Left renal cortex interstitium (tissue), 4 donors: ENCODE measurements at regions not wholly inside any gene's neighbourhood (a gene's known extent, or its start where the extent isn't known, plus 50 kb on each side); places are given as distances from the start of the nearest gene placed in this dataset.
"Not testable (repeated sequence)": the region's sequence is repeated elsewhere in the genome, so short reads cannot be mapped to it uniquely, and the experiment has no call there.

Experiments used
- DNase-seq, 4 donors: peaks; one replicate each; pipeline ENCODE4 v3.0.0-alpha.2; 2013; ENCODE audit warnings: low read depth in 4 of 4, low spot score in 2 of 4, missing footprints in 1 of 4

GRCh38 chr7:79664884-79665676, 211.6 kb upstream of the MAGI2 start:
- no peak for DNase-seq

DNA sequence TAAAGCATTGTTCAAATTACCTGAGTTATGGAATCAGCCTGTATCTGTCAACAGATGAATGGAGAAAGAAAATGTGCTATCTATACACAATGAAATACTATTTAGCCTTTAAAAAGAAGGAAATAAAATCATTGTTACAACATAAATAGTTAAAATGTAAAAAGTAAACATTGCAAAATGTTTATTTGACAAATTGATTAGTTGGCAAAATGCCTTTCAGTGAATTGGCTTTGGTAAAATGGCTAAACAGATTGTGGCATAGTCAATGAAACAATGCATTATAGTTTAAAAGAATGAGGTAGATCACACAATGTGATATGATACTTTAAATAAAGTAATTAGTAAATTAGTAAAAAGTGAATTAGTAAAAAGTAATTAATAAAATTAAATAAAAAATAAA, 204.8 kb upstream of the MAGI2 start:
- no peak for DNase-seq

DNA sequence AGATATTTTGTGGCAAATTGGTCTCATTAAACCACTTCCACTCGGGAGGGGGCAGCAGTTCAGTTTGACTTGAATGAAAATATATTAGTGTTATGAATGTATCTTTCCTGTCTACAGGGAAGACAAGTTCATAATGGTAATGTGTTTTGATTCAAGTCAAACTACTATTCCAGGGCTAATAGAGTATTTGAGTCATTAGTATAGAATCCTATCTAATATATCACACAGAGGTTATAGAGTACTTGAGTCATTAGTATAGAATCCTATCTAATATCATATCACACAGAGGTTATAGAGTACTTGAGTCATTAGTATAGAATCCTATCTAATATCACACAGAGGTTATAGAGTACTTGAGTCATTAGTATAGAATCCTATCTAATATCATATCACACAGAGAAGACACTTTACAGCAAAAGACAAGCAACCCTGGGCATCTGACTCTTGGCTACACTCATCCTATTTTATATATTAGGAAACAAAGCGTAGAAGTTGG, 199.7 kb upstream of the MAGI2 start:
- no peak for DNase-seq

GRCh38 chr7:79652619-79653018, 199.2 kb upstream of the MAGI2 start:
- DNase-seq: no peak

GRCh38 chr7:79647711-79648110, 194.2 kb upstream of the MAGI2 start:
- DNase-seq: no peak

GRCh38 chr7:79646278-79646677, 192.8 kb upstream of the MAGI2 start:
- no peak for DNase-seq

DNA sequence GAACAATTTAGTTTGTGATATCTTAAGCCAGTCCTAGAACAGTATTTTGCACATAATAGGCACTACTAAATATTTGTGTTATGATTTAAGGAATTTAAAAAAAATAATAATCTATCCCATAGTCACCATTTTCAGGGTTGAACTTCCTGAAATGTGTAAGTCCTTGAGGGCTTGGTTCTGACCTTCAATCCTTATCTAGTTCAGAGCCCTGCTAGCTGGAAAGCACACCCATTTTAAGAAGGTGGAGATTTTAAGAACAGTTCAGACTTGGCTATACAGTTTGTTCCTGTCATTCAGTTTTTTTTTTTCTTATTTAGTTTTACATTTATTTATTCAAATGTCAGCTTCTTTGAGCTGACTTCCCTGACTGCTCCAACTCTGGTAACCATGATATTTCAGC, 183.4 kb upstream of the MAGI2 start:
- no peak for DNase-seq

DNA sequence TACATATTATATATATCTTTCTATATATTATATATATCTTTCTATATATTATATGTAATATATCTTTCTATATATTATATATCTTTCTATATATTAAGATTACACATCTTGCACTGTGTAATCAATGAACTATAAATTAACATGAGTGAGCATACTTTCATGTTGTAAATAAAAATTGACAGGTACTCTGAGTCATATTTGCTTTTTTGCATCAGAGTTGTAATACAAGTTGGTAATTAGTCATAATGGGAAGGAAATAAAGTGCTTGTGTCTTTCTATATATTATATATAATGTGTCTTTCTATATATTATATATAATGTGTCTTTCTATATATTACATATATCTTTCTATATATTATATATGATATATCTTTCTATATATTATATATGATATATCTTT, 172.5 kb upstream of the MAGI2 start:
- DNase-seq: not testable (repeated sequence)

- no peak for DNase-seq
Observed at GRCh38 chr7:79624336-79624735, 170.9 kb upstream of the MAGI2 start.

DNA sequence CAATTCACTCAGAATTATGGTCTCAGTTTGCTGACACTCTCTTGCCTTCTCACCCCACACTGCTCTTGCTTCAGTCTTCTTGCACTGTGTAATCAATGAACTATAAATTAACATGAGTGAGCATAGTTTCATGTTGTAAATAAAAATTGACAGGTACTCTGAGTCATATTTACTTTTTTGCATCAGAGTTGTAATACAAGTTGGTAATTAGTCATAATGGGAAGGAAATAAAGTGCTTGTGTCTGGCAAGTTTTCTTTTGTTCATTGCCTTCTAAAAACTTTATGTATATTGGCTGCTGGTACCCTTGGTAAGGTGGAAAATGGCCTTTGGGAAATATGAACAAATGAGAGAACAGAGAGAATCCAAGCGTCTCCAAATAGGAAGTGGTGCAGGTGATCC, 169.3 kb upstream of the MAGI2 start:
- no peak for DNase-seq

- DNase-seq: no peak
Observed at GRCh38 chr7:79620291-79620690, 166.8 kb upstream of the MAGI2 start.

DNA sequence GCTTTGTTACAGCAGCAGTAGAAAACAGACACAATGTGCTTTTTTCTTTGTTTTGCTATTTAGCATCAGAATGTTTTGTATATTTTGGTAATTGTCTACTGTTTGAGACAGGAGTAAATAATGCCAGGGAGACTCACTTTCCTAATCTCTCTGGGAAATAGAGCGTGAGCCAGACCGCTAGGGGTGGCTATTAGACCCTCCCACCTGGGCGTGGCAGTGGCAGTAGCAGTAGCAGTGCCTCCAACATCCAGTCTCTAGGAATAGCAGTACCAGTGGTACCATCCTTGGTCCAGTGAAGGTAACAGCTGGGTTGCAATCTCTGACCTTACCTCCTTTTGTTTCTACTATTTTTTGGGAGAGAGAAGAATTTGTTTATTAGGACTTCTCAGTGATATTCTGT, 165.7 kb upstream of the MAGI2 start:
- no peak for DNase-seq

- no peak for DNase-seq
Observed at GRCh38 chr7:79615871-79616640, 162.6 kb upstream of the MAGI2 start.

DNA sequence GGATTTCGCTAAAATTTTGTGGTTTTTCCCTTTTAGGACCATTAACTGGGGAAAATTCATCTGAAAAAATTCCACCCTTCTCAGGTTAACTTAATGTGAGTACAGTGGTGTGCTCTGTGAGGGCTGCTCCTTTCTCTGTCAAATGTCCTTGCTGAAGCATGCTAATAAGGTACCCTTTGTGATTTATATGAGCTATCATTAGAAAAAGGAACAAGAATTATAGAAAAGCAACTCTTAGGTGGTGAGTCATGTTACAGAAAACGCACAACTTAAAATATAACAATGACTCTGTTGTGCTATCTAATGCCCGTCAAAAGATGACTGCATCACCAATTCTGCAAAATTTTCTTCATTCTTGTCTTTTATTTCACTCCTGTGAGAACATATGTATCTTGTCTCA, 162.0 kb upstream of the MAGI2 start:
- no peak for DNase-seq

GRCh38 chr7:79612903-79613302, 159.4 kb upstream of the MAGI2 start:
- no peak for DNase-seq

DNA sequence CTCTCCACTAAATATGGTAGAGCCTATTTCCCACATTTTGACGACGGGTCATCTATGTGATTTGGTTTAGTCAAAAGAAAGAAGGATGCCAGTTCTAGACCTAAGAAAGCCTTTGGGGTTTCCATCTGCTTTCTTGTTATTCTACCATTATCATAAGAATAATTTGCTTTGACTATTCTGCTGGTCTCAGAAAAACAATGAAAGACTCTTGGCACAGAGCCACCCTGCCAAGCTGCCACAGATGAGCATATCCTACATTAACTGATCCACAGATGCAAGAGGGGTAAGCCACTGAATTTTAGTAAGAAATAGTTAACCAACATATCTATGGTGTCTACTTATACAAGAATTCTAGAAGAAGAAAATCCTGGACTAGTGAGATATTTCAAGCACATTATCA, 158.6 kb upstream of the MAGI2 start:
- DNase-seq: no peak

GRCh38 chr7:79610748-79611304, 157.4 kb upstream of the MAGI2 start:
- no peak for DNase-seq

DNA sequence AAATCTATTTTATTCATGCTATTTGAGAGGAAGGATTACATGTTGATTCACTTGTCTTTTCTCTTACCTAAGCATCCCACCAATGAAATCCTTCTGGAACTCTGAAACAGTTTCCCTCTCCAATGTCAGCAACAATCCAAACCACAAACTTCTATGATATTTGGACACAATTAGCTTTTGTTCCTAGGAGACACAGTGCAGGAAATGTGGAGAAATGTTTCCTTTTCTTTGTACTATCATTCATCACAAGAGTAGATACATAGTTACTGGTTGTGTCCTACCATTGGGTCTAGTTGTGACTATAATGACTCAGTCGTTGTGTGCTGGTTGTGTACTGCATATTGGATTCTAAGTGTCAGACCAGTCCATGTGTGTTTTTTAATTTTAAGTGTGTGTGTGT, 156.8 kb upstream of the MAGI2 start:
- DNase-seq: no peak

- no peak for DNase-seq
Observed at GRCh38 chr7:79608005-79608404, 154.5 kb upstream of the MAGI2 start.

DNA sequence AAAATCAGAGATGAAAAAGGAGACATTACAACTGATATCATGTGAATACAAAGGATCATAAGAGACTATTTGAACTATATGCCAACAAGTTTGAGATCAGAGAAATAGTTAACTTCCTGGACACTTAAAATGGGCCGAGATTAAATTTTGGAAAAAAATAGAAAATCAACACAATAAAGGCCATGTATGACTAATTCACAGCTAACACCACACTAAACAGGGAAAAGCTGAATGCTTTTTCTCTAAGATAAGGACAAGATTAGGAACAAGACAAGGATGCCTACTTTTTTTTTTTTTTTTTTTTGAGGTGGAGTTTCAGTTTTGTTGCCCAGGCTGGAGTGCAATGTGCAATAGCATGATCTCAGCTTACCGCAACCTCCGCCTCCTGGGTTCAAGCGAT, 151.4 kb upstream of the MAGI2 start:
- DNase-seq: no peak

- DNase-seq: no peak
Observed at GRCh38 chr7:79598351-79598750, 144.9 kb upstream of the MAGI2 start.

DNA sequence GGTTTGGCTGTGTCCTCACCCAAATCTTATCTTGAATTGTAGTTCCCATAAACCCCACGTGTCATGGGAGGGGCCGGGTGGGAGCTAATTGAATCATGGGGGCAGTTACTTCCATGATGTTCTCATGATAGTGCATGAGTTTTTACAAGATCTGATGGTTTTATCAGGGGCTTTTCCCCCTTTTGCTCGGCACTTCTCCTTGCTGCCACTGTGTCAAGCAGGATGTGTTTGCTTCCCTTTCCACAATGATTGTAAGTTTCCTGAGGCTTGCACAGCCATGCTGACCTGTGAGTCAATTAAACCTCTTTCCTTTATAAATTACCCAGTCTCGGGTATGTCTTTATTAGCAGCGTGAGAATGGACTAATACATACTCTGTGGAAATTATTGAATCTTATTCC, 141.2 kb upstream of the MAGI2 start:
- not testable (repeated sequence) for DNase-seq
